Caco-2 (cell line): ENCODE measurements at regions not wholly inside any gene's neighbourhood (a gene's known extent, or its start where the extent isn't known, plus 50 kb on each side); places are given as distances from the start of the nearest gene placed in this dataset.

ENCODE experiments used
- BruUV-seq: library from RNA; stranded (reverse); fragments of 400-500 nt; replicated peaks from 2 replicates; lab custom pipeline; 2021; lab: Mats Ljungman, UMichigan
- CTCF ChIA-PET: fragments of 300-600 bp; sonication (Branson Sonifier 250); formaldehyde crosslinking; loops from one replicate; lab custom pipeline; 2022; ENCODE audit warnings: antibody characterized with exemption; lab: Charles Lee
- POLR2A ChIA-PET: fragments of 300-600 bp; sonication (Branson Sonifier 250); formaldehyde crosslinking; loops from one replicate; lab custom pipeline; 2022; ENCODE audit warnings: antibody characterized with exemption; lab: Charles Lee
- DNase-seq, 2 experiments: peaks; one replicate each; pipeline versions ENCODE4 v3.0.0 to v3.0.0-alpha.2; 2020 to 2022
- H3K27me3 ChIP-seq: replicated peaks from 2 replicates; pipeline ENCODE4 v1.6.0; 2011; ENCODE audit warnings: low read length; ENCODE audit not compliant: control insufficient read depth, insufficient read depth
- H3K36me3 ChIP-seq: 2 replicates; pipeline ENCODE4 v1.5.1; 2011; ENCODE audit warnings: low read length; ENCODE audit not compliant: control insufficient read depth, insufficient read depth
- H3K4me1 ChIP-seq: fragments of 250-450 bp; sonication (Bioruptor Pico); 2 replicates; pipeline ENCODE4 v1.5.1; 2020; ENCODE audit warnings: mild to moderate bottlenecking
- H3K4me3 ChIP-seq: 2 replicates; pipeline ENCODE4 v1.5.1; 2011; ENCODE audit warnings: low read depth, mild to moderate bottlenecking, control low read depth, low read length
- H3K9me3 ChIP-seq: fragments of 250-450 bp; sonication (Bioruptor Pico); 2 replicates; pipeline ENCODE4 v1.5.1; 2020; ENCODE audit warnings: mild to moderate bottlenecking, moderate library complexity
- H3K27ac Mint-ChIP-seq: one replicate; pipeline ENCODE4 v1.8.0; 2022; ENCODE audit warnings: mixed read lengths; ENCODE audit not compliant: unreplicated experiment
- H3K27me3 Mint-ChIP-seq: one replicate; pipeline ENCODE4 v1.8.0; 2022; ENCODE audit warnings: mixed read lengths; ENCODE audit not compliant: insufficient read depth, unreplicated experiment
- H3K36me3 Mint-ChIP-seq: one replicate; pipeline ENCODE4 v1.8.0; 2022; ENCODE audit warnings: mild to moderate bottlenecking, mixed read lengths; ENCODE audit not compliant: insufficient read depth, unreplicated experiment
- H3K4me1 Mint-ChIP-seq: one replicate; pipeline ENCODE4 v1.8.0; 2022; ENCODE audit warnings: low read depth, mixed read lengths; ENCODE audit not compliant: unreplicated experiment
- H3K4me3 Mint-ChIP-seq: one replicate; pipeline ENCODE4 v1.8.0; 2022; ENCODE audit warnings: mild to moderate bottlenecking, moderate library complexity, mixed read lengths; ENCODE audit not compliant: unreplicated experiment
- H3K9me3 Mint-ChIP-seq: one replicate; pipeline ENCODE4 v1.8.0; 2022; ENCODE audit warnings: mixed read lengths; ENCODE audit not compliant: unreplicated experiment
- CTCF ChIP-seq, 2 experiments: fragments of 200-600 bp in 1 of 2; IDR thresholded peaks; 1 replicate in 1 of 2; 2 replicates in 1 of 2; pipeline versions ENCODE4 v1.5.1 to v1.8.0; 2011 to 2022; ENCODE audit warnings: antibody characterized with exemption in 1 of 2, control low read depth in 1 of 2, inconsistent platforms in 1 of 2, low read depth in 1 of 2, low read length in 1 of 2, mild to moderate bottlenecking in 1 of 2, moderate library complexity in 1 of 2; ENCODE audit not compliant: insufficient read depth in 1 of 2, severe bottlenecking in 1 of 2, unreplicated experiment in 1 of 2
- intact Hi-C: fragments of 100-400 bp; cut with micrococcal nuclease; formaldehyde crosslinking; loops from one replicate; pipeline ENCODE4 v1.10.0; 2022; ENCODE audit not compliant: unreplicated experiment

DNA sequence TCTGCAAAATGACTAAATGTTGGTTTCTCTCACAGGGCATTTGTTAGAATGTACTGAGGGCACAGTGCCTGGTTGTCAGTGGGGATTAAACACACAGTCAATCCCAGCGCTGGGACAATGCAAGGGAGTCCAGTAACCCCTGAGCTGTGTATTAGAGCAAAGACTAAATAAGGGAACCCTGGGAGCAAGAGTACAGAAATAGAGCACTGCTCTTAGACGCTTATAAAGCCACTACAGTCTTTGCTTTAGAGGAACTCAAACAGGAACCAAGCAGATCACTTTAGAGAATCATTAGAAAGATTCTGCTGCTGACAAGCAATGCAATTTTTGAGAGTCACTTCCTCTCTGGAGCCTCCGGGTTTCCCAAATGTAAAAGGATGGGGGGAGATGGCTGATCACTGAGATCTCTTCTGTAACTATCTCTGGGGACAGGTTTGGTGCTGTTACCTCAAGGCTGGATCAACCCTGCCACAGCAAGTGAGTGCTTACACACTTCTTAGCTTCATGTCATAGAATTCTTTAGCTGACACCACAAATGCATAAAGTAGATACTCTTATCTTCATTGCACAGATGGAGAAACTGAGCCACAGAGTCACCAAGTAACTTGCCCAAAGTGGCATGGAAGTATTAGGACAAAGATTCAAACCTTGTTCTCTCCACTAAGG lies 137.8 kb upstream of the CPEB2 start:
- H3K9me3 Mint-ChIP-seq: no peaks in the 10 kb centered on the region
- no peaks in the 10 kb centered on the region for H3K36me3 Mint-ChIP-seq
- TF ChIP-seq CTCF (IDR thresholded peaks at IDR 0.05; ENCODE audit: insufficient read depth in 1 of 2, low read depth in 1 of 2, low read length in 1 of 2, severe bottlenecking in 1 of 2, unreplicated experiment in 1 of 2): no peak
- H3K27ac Mint-ChIP-seq: no peak overlapping the region
- peaks cover 2% of the 10 kb centered on the region for H3K27me3 Mint-ChIP-seq
- Histone ChIP-seq H3K4me3 (no peak overlapping the region), H3K27me3 (no peaks in the 10 kb centered on the region), H3K36me3 (no peaks in the 10 kb centered on the region), H3K9me3 (no peaks in the 10 kb centered on the region), H3K4me1 (no peaks in the 10 kb centered on the region)
- BruUV-seq: no TSS peak
- no peak for DNase-seq
- ChIA-PET CTCF (no interaction called here), POLR2A (no interaction called here)
- intact Hi-C loops: no loop called here
- H3K4me3 Mint-ChIP-seq: no peak overlapping the region
- no peaks in the 10 kb centered on the region for H3K4me1 Mint-ChIP-seq

- Histone ChIP-seq H3K27me3 (no peaks in the 10 kb centered on the region), H3K4me3 (no peak overlapping the region), H3K36me3 (no peaks in the 10 kb centered on the region), H3K4me1 (no peaks in the 10 kb centered on the region), H3K9me3 (no peaks in the 10 kb centered on the region)
- no peak for TF ChIP-seq CTCF (IDR thresholded peaks at IDR 0.05; ENCODE audit: insufficient read depth in 1 of 2, low read depth in 1 of 2, low read length in 1 of 2, severe bottlenecking in 1 of 2, unreplicated experiment in 1 of 2)
- intact Hi-C loops: no loop called here
- POLR2A ChIA-PET: no interaction called here
- no TSS peak for BruUV-seq
- H3K27ac Mint-ChIP-seq: no peak overlapping the region
- CTCF ChIA-PET: no interaction called here
- H3K36me3 Mint-ChIP-seq: no peaks in the 10 kb centered on the region
- H3K9me3 Mint-ChIP-seq: no peaks in the 10 kb centered on the region
- peaks cover 2% of the 10 kb centered on the region for H3K27me3 Mint-ChIP-seq
- no peak overlapping the region for H3K4me3 Mint-ChIP-seq
- H3K4me1 Mint-ChIP-seq: no peaks in the 10 kb centered on the region
- no peak for DNase-seq
Measured at GRCh38 chr4:14865031-14865366, 137.3 kb upstream of the CPEB2 start.

DNA sequence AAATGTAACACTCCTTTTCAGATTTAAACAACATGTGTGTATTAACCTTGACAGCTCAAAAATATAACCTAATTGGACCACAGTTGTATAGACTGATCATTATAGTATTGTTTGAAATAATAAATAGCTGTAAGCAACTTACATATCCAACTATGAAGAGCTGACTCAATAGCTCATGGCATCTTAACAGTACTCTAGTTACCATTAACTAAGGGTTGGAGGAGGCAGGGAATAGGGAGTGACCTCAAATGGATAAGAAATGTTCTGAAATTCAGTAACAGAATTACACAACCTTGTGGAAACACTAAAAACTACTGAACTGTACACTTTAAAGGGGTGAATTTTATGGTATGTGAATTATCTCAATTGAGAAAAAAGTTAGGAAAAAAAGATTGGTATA lies 136.5 kb upstream of the CPEB2 start:
- Mint-ChIP-seq H3K27ac (no peak overlapping the region), H3K27me3 (peaks cover 2% of the 10 kb centered on the region), H3K36me3 (no peaks in the 10 kb centered on the region), H3K4me3 (no peak overlapping the region), H3K9me3 (no peaks in the 10 kb centered on the region), H3K4me1 (no peaks in the 10 kb centered on the region)
- no peak overlapping the region for H3K4me3 ChIP-seq
- ChIA-PET CTCF (no interaction called here), POLR2A (no interaction called here)
- H3K36me3 ChIP-seq: no peaks in the 10 kb centered on the region
- DNase-seq: no peak
- no peaks in the 10 kb centered on the region for H3K27me3 ChIP-seq
- intact Hi-C loops: no loop called here
- no peaks in the 10 kb centered on the region for H3K9me3 ChIP-seq
- no TSS peak for BruUV-seq
- no peak for TF ChIP-seq CTCF (IDR thresholded peaks at IDR 0.05; ENCODE audit: insufficient read depth in 1 of 2, low read depth in 1 of 2, low read length in 1 of 2, severe bottlenecking in 1 of 2, unreplicated experiment in 1 of 2)
- no peaks in the 10 kb centered on the region for H3K4me1 ChIP-seq
